GM12892 (cell line): ENCODE measurements at regions not wholly inside any gene's neighbourhood (a gene's known extent, or its start where the extent isn't known, plus 50 kb on each side); places are given as distances from the start of the nearest gene placed in this dataset.
"Not testable (repeated sequence)": the region's sequence is repeated elsewhere in the genome, so short reads cannot be mapped to it uniquely, and the experiment has no call there.

Experiments used
- POLR2A ChIP-seq: IDR thresholded peaks from 2 replicates; pipeline ENCODE4 v1.6.1; 2011; ENCODE audit warnings: low read depth, low read length, control low read depth
- POLR2AphosphoS5 ChIP-seq: IDR thresholded peaks from 2 replicates; pipeline ENCODE4 v1.6.1; 2011; ENCODE audit warnings: low read depth, low read length, control low read depth

DNA sequence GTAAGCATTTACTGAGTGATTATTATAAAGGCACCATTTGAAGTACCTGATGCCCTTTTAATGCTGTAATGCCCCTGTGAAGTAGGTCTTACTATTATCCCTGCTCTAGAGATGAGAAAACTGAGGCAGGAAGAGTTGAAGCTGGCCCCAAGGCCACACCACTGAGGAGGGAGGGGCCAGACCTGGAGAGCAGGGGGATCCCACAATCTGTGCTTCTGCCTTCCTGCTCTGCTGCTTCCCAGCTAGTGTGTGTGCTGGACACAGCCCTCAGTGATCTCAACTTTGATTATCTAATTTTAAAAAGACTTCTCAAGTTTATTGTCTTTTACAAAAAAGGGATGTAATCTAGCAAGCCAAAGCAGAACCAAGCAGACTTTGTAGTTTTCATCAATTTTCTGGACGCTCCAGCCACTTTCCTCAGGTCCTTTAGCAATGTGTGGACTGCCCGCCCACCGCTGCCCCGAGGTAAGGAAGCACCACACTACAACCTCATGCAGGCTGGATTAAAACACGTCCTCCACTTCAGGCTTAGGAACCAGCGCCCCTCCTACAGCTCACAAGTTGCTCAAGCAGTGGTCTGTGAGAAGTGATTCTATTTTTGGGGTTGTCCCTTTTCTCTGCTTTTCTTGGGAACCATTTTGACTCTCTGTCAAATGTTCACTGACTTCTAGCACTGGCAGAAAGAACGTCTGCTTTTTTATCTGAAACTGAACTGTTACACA lies 91.5 kb upstream of the FBXO28 start:
- TF ChIP-seq POLR2A, POLR2AphosphoS5: not testable (repeated sequence)
